ENCODE measurements at regions not wholly inside any gene's neighbourhood (a gene's known extent, or its start where the extent isn't known, plus 50 kb on each side); places are given as distances from the start of the nearest gene placed in this dataset.

DNA sequence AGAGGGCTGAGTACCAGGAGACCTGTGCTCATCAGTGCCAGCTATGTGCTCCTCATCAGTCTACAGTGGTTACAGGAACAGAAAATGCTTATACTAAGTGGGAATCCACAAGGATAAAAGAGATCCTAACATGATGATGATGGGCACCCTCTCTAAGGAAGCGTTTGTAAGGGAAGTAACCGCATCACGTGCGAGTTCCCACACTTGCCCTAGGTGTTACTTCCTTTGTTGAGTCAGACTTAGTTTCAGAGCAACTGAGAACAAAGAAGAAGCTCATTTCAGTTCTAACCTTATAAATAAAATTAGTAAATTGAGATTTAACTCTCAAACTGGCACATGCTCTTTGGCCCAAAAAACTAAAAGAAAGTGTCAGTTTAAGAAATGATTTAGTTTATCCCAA lies 956.4 kb upstream of the TMEM132C start:
- no peaks in the 10 kb centered on the region for H3K79me2 ChIP-seq (ENCODE audit: control insufficient read depth, insufficient read depth, low read length)
- H3K4me2 ChIP-seq (ENCODE audit: insufficient read depth, low read length): no peak overlapping the region
- POLR2A ChIA-PET: no interaction called here
- H3K4me1 ChIP-seq (ENCODE audit: control insufficient read depth, extremely low read depth, insufficient read depth, low read length): no peaks in the 10 kb centered on the region
- no TSS peak for BruUV-seq (replicated peaks)
- no peak overlapping the region for H3K27ac ChIP-seq (ENCODE audit: insufficient read depth, low read depth, low read length)
- no peaks in the 10 kb centered on the region for H3K36me3 ChIP-seq (ENCODE audit: control insufficient read depth in 2 of 2, extremely low read depth in 1 of 2, insufficient read depth in 2 of 2, low read length in 2 of 2)
- H3K9me3 ChIP-seq (replicated peaks; ENCODE audit: control insufficient read depth, insufficient read depth, low read length): peaks cover 5% of the 10 kb centered on the region
- no peak overlapping the region for H3K9ac ChIP-seq (replicated peaks; ENCODE audit: extremely low read depth, insufficient read depth, low read length)
- dilution Hi-C loops (cut with MboI; ENCODE audit: extremely low pct_ligation_motif_present, low sequenced_read_pairs): no loop called here
- no peaks in the 10 kb centered on the region for H3K9me1 ChIP-seq (replicated peaks; ENCODE audit: control insufficient read depth, extremely low read depth, insufficient read depth, low read length)
- no peak overlapping the region for H3K4me3 ChIP-seq (replicated peaks in 1 of 3; ENCODE audit: insufficient read depth in 1 of 3, low read depth in 1 of 3, low read length in 3 of 3)
- CTCF ChIA-PET: no interaction called here
- DNase-seq (ENCODE audit: low read depth, low spot score) (no peak), FAIRE-seq (no peak)
- H3K27me3 ChIP-seq (ENCODE audit: control insufficient read depth in 2 of 2, insufficient read depth in 2 of 2, low read length in 2 of 2): no peaks in the 10 kb centered on the region
- H2AFZ ChIP-seq (ENCODE audit: low read depth, low read length): no peak overlapping the region
- TF ChIP-seq MYC (IDR thresholded peaks at IDR 0.05; ENCODE audit: low read depth, low read length) (no peak), JUN (IDR thresholded peaks at IDR 0.05; ENCODE audit: borderline replicate concordance, insufficient read depth, insufficient read length, low read depth) (no peak)
- TF ChIP-seq, protein P1, sequence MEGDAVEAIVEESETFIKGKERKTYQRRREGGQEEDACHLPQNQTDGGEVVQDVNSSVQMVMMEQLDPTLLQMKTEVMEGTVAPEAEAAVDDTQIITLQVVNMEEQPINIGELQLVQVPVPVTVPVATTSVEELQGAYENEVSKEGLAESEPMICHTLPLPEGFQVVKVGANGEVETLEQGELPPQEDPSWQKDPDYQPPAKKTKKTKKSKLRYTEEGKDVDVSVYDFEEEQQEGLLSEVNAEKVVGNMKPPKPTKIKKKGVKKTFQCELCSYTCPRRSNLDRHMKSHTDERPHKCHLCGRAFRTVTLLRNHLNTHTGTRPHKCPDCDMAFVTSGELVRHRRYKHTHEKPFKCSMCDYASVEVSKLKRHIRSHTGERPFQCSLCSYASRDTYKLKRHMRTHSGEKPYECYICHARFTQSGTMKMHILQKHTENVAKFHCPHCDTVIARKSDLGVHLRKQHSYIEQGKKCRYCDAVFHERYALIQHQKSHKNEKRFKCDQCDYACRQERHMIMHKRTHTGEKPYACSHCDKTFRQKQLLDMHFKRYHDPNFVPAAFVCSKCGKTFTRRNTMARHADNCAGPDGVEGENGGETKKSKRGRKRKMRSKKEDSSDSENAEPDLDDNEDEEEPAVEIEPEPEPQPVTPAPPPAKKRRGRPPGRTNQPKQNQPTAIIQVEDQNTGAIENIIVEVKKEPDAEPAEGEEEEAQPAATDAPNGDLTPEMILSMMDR (IDR thresholded peaks at IDR 0.05; ENCODE audit: extremely low read depth in 1 of 2, insufficient read depth in 1 of 2, low read depth in 1 of 2, low read length in 2 of 2): no peak
- TF ChIP-seq, protein P2, sequence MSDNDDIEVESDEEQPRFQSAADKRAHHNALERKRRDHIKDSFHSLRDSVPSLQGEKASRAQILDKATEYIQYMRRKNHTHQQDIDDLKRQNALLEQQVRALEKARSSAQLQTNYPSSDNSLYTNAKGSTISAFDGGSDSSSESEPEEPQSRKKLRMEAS (IDR thresholded peaks at IDR 0.05; ENCODE audit: insufficient read depth, insufficient read length): no peak
- intact Hi-C loops (cut with micrococcal nuclease): no loop called here
- no peaks in the 10 kb centered on the region for H4K20me1 ChIP-seq (replicated peaks; ENCODE audit: control insufficient read depth, extremely low read depth, insufficient read depth, low read length)

DNA sequence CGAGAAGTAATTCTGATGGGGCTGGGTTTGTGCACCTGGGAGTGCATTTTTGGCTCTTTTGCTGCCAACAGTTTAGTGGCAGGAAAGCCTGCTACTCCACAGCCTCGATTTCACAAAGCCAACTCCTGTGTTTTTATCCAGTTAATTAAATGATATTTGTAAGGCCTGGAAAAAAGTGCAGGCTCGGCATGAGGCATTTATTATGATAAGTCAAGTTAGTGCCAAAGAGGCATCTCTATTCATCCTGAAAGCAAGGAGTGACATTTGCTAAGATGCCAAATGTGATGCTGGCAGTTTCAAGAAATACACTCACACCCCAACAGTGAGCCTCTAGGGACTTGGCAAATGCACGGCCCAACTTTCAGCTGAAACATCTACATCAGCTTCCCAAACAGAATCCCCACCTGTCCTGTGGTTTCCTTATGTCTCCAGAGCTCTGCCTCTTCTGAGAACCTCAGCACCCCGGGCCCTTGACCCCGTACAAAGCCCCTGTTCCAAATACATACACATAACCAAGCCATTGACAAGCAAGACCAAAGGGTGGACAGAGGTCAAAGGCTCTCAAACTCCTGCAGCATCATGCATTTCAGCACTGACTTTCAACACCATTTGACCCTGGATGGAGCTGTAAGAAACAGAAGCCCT lies 955.1 kb upstream of the TMEM132C start:
- no peak overlapping the region for H3K4me2 ChIP-seq (ENCODE audit: insufficient read depth, low read length)
- no peak overlapping the region for H3K9ac ChIP-seq (replicated peaks; ENCODE audit: extremely low read depth, insufficient read depth, low read length)
- no peaks in the 10 kb centered on the region for H3K4me1 ChIP-seq (ENCODE audit: control insufficient read depth, extremely low read depth, insufficient read depth, low read length)
- POLR2A ChIA-PET: no interaction called here
- no peaks in the 10 kb centered on the region for H3K9me1 ChIP-seq (replicated peaks; ENCODE audit: control insufficient read depth, extremely low read depth, insufficient read depth, low read length)
- TF ChIP-seq, protein P1 (IDR thresholded peaks at IDR 0.05; ENCODE audit: extremely low read depth in 1 of 2, insufficient read depth in 1 of 2, low read depth in 1 of 2, low read length in 2 of 2): no peak
- TF ChIP-seq POLR2AphosphoS5 (IDR thresholded peaks at IDR 0.05; ENCODE audit: insufficient read depth, low read depth, low read length) (no peak), EZH2 (IDR thresholded peaks at IDR 0.05; ENCODE audit: borderline replicate concordance, low read depth, low read length, severe bottlenecking) (no peak), FOS (IDR thresholded peaks at IDR 0.05; ENCODE audit: borderline replicate concordance, insufficient read depth, low read length) (no peak), JUN (IDR thresholded peaks at IDR 0.05; ENCODE audit: borderline replicate concordance, insufficient read depth, insufficient read length, low read depth) (no peak), GATA2 (IDR thresholded peaks at IDR 0.05; ENCODE audit: insufficient read depth, insufficient read length, low read depth, low read length) (no peak), POLR2A (IDR thresholded peaks at IDR 0.05; ENCODE audit: low read depth, low read length) (no peak), MYC (IDR thresholded peaks at IDR 0.05; ENCODE audit: low read depth, low read length) (no peak)
- TF ChIP-seq, protein P2 (IDR thresholded peaks at IDR 0.05; ENCODE audit: insufficient read depth, insufficient read length): no peak
- peaks cover 1% of the 10 kb centered on the region for H3K9me3 ChIP-seq (replicated peaks; ENCODE audit: control insufficient read depth, insufficient read depth, low read length)
- no TSS peak for BruUV-seq (replicated peaks)
- H3K27me3 ChIP-seq (ENCODE audit: control insufficient read depth in 2 of 2, insufficient read depth in 2 of 2, low read length in 2 of 2): no peaks in the 10 kb centered on the region
- no peak overlapping the region for H2AFZ ChIP-seq (ENCODE audit: low read depth, low read length)
- no peak overlapping the region for H3K4me3 ChIP-seq (replicated peaks in 1 of 3; ENCODE audit: insufficient read depth in 1 of 3, low read depth in 1 of 3, low read length in 3 of 3)
- FAIRE-seq (no peak), DNase-seq (ENCODE audit: low read depth, low spot score) (no peak)
- no peaks in the 10 kb centered on the region for H4K20me1 ChIP-seq (replicated peaks; ENCODE audit: control insufficient read depth, extremely low read depth, insufficient read depth, low read length)
- CTCF ChIA-PET: no interaction called here
- H3K36me3 ChIP-seq (ENCODE audit: control insufficient read depth in 2 of 2, extremely low read depth in 1 of 2, insufficient read depth in 2 of 2, low read length in 2 of 2): no peaks in the 10 kb centered on the region
- dilution Hi-C loops (cut with MboI; ENCODE audit: extremely low pct_ligation_motif_present, low sequenced_read_pairs) (no loop called here), intact Hi-C loops (cut with micrococcal nuclease) (no loop called here)
- no peaks in the 10 kb centered on the region for H3K79me2 ChIP-seq (ENCODE audit: control insufficient read depth, insufficient read depth, low read length)
- H3K27ac ChIP-seq (ENCODE audit: insufficient read depth, low read depth, low read length): no peak overlapping the region

Data from endothelial cell of umbilical vein (primary cell).